ENCODE measurements at regions not wholly inside any gene's neighbourhood (a gene's known extent, or its start where the extent isn't known, plus 50 kb on each side); places are given as distances from the start of the nearest gene placed in this dataset.
A peak's percentile ranks its signal among the peaks of the same experiment; 100 is the strongest.

DNA sequence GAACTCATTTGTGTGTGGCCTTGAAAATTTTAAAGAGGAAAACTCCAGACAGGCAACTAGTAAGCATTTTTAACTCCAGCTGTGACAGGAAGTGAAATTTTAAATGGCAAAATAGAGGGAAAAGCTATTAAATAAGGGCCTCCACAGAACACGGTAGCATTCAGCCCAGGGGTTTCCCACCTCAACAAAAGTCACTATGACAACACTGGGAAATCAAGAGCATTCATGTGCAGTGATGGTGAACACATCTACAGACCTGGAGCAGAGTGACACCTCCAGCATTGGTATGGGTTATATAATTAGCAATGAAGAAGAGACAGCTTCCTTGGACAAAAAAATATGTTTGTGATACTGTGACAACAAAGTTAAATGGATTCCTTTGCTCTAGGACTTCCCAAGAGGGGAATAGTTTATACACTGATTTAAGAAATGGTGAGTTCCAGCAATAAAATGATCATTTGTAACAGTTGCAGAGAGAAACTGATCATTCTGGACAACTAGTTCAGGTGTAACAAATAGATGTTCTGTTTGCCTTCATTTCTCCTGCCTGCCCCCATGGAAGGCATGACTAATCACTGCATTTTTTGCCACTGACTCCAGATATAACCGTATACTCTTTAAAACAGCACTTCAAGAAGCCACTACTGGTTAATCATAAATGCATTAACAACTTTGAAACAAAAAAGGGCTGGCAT lies 93.3 kb upstream of the SLC44A1 start:
- DNase-seq: no peak

GRCh38 chr9:105151686-105151995 lies 92.8 kb upstream of the SLC44A1 start:
- DNase-seq: no peak

DNA sequence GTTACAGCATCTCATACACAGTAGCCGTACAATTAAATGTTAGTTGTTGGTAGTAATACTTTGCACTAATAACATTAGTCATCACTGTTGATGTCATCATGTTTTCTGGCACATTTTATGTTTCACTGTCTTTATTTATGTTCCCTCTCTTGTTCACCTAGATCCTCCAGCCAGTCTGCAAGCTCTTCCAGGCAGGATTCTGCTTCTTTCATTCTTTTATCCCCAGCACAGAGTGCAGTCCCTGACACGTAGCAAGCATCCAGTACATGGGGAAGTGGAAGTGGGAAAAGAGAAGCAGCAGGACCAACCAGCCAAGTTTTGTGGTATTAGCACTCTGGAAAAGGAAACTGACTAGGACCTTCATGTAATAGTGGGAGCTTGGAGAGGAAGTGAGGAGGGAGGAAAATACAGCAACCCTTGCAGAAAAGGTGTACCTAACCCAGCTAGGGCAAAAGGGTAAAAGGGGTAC lies 89.7 kb upstream of the SLC44A1 start:
- no peak for DNase-seq

DNA sequence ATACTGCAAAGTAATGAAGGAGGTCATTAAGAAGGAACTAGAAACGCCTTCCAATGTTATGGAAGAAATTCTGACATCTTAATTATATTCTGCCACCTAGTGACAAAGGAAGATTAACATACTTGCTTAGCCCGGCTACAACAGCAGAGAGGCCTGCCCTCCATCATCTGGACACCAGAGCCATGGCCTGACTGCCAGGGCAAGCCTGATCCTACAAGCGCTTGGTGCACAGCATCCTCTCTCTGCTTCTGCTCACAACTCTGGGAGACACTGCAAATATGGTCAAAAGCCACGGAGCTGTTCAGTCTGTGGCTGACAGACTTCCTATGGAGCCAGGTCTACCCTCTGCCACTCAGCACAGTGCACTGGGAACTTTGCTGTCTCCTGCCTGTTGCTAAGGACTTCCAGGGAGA lies 87.3 kb upstream of the SLC44A1 start:
- peak; percentile 54 for DNase-seq

GRCh38 chr9:105158020-105158419 lies 86.4 kb upstream of the SLC44A1 start:
- DNase-seq: no peak

- no peak for DNase-seq
Observed at GRCh38 chr9:105158898-105159297, 85.6 kb upstream of the SLC44A1 start.

DNA sequence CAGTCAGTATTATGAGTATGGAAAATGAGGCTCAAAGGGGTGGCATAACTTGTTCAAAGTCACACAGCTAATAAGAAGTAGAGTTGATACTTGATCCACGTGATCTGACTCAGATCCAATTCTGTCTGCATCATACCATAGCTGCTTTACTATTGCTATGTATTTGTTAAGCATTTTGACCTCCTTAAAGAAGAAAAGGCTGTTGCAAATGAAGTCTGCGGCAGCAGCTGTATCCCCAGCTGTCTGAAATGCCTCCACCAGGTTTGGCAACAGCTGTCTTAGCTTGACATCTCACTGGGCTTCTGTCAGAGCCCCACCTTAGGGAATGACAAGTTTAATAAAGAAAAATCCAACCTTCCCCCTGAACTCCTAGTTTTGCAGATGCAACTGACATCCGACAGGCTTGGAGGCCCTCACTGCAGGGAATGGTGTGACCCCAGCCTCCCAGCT lies 75.6 kb upstream of the SLC44A1 start:
- DNase-seq: no peak

- DNase-seq: no peak
Observed at GRCh38 chr9:105171076-105171475, 73.4 kb upstream of the SLC44A1 start.

GRCh38 chr9:105171589-105171988 lies 72.9 kb upstream of the SLC44A1 start:
- DNase-seq: no peak

GRCh38 chr9:105172436-105172835 lies 72.0 kb upstream of the SLC44A1 start:
- DNase-seq: no peak

DNA sequence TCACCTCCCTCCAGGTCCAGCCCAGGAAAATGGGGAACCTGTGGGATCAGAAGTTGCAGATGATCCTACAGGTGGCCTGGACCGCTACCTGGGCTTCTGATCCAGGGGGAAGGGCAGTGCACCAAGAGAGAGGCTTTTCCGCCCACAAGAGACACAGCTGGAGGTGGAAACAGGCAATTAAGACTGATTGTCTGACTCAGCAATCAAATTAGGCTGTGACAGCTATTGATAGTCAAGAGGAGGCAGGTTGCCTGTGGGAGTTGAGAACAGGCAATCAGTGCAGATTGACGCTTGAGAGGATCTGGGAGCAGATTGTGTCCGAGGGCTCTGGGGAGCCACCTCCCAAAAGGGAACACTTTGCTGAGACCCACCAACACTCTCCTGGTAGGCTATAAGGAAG lies 71.1 kb upstream of the SLC44A1 start:
- no peak for DNase-seq

GRCh38 chr9:105173826-105174225 lies 70.6 kb upstream of the SLC44A1 start:
- DNase-seq: no peak

DNA sequence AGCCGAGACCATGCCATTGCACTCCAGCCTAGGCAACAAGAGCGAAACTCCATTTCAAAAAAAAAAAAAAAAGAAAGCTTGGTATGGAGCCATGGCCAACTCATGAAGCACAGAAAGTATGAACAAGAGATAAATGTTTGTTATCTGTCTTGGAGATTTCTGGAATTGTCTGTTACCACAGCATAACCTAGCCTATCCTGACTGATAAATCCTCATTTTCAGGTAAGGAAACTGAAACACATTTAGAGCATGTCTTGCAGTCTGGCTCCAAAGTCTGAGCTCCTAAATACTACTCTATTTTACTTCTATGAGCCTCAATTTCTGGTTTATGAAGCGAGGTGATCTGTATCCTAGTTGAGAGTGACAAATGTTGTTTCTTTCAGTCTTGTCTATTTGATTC lies 68.3 kb upstream of the SLC44A1 start:
- DNase-seq: no peak

DNA sequence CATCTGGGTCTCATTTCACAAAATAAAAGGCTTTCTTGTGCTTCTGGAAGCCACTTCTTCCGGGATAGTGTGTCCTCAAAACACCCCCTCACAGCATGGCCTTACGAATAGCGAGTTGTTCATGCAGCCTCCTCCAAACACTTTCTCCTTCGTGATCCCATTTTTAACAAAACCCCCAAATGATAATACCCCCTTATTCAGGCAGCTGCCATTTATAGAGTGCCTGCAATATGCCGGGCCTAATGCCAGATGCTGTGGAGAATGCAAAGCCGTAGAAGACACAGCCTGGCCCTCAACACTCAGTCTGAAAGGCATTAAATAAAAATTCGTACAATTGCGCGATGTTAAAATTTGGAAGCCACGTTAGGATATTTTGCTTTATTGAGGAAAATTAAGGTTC lies 66.4 kb upstream of the SLC44A1 start:
- DNase-seq: no peak

GRCh38 chr9:105187781-105188180 lies 56.7 kb upstream of the SLC44A1 start:
- DNase-seq: no peak

GRCh38 chr9:105188746-105189145 lies 55.7 kb upstream of the SLC44A1 start:
- DNase-seq: no peak

- DNase-seq: no peak
Observed at GRCh38 chr9:105191508-105192121, 52.8 kb upstream of the SLC44A1 start.

DNA sequence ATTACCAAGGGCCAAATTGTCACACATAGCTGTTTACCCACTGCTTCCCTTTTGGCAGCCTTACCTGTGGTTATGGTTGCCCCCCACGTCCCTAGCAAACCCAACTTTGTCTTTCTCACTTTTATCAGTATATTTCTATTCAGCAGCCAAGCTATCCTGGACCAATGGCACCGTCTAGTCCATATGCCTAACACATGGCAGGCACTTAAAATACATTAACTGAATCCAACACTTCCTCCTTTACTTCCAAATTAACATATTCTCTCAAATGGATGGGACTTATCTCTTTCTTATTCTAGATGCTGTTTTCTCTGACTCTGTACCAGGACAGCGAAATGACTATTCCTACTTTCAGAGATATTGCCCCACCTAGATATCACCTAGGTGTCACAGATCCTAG lies 50.9 kb upstream of the SLC44A1 start:
- no peak for DNase-seq

- no peak for DNase-seq
Observed at GRCh38 chr9:105194234-105194633, 50.2 kb upstream of the SLC44A1 start.
